ENCODE measurements at regions not wholly inside any gene's neighbourhood (a gene's known extent, or its start where the extent isn't known, plus 50 kb on each side); places are given as distances from the start of the nearest gene placed in this dataset.

DNA sequence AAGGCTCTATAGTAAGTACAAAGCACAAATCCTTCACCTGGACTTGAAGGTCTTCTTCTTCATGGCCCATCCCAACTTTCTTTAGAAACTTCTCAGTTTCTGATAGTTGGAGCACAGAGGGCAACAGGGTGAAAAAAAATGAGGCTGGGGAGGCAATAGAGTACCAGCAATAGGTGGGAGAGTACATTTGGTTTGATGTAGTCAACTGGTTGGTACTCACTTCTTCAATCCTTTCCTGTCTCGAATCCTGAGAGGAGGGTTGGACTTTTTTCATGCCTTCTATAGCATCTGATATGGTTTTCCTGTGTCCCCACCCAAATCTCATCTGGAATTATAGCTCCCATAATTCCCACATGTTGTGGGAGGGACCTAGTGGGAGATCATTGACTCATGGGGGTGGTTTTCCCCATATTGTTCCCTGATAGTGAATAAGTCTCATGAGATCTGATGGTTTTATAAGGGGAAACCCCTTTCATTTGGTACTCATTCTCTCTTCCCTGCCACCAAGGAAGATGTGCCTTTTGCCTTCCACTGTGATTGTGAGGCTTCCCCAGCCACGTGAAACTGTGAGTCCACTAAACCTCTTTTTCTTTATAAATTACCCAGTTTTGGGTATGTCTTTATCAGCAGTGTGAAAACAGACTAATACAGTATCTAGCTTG, 75.9 kb upstream of the LCLAT1 start:
- DNase-seq (ENCODE audit: low read depth in 2 of 2): no peak

DNA sequence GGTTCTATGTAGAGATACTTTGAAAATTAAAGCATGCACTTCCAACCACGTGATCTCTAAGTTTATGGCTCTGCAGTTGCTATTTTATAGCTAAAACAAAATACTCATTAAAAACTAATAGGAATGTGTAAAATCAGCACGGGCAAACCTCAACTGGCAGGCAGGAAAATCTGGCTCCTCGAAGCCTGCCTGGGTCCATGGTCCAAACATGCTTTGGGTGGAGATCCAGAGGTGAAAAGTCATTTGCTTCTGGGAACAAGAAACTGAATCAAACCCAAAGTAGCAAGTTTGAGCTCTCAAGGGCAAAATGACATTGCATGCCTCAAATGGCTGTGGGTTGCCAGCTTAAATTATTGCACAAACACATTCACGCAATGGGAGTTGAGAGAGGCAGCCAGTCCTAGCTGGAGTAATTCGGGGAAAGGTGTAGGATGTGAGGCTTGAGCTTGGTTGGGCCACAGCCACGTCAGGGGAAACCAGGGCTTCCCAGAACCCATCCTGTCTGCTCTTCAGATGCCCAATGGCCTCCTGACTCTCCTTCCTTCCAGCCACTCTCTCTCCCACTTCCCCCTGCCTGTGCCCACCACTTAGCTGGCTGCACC, 75.2 kb upstream of the LCLAT1 start:
- no peak for DNase-seq (ENCODE audit: low read depth in 2 of 2)

DNA sequence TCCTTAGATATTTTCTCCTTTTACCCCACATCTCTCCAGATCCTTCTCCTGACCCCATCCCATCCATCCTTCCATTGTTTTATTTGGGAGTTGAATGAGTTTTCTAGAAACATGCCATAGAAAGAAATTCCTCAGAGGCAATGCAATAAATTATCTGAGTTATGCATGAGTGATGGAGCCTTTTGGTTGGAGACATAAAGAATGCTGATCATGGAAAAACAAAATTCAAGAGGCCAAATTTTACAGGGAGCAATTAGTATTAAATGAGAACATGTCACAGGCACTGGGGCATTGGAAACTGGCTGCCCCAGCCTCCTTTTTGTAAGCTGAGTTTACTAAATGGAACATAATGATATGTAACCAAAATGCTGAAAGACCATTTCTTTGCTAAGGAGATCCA, 74.2 kb upstream of the LCLAT1 start:
- no peak for DNase-seq (ENCODE audit: low read depth in 2 of 2)

DNA sequence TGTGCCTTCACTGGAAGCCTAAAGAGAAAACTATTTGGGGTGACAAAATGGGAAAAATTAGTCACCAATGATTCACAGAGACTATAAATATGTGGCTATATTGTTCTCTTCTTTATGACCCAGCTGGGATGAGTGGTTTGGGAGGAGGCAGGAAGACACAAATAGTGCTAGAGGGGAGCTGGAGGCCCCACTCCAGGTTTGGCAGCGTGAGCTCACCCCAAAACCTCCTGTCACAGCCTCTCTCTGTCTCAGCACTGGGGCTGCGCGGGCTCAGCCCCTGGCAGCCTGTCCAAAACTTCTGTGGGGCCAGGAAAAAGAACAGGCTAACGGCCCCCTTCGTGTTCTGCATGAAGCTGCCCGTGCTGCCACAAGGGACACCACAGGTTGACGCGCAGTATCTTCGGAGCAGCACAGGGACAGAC, 73.2 kb upstream of the LCLAT1 start:
- DNase-seq (ENCODE audit: low read depth in 2 of 2): no peak

DNA sequence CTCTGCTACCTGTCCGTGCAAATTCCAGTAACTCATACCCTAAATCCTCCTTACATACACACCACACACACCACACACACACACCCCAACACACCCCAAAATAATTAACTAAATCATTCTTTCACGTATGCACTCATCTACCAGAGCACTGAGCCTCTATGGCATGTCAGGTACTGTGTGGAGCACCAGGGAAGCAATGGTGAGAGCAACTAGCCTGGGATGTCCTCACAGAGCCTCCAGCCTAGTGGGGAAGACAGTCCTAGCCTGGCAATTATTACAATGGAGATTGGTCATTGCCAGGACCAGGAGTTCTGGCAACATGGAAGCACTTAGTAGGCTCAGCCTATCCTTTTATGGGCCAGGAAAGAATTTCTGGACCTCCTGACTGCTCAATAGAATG, 72.7 kb upstream of the LCLAT1 start:
- no peak for DNase-seq (ENCODE audit: low read depth in 2 of 2)

DNA sequence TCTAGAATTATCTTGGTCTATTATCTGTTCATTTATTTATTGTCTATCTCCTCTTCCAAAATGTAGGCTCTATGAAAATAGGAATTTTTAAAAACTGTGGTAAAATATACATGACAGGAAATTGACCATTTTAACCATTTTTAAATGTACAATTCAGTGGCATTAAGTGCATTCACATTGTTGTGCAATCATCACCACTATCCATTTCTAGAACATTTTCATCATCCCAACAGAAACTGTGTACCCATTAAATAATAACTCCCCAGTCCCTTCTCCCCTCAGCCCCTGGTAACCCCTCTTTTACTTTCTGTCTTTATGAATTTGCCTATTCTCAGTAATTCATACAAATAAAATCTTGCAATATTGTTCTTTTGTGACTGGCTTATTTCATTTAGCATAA, 71.1 kb upstream of the LCLAT1 start:
- DNase-seq (ENCODE audit: low read depth in 2 of 2): no peak

DNA sequence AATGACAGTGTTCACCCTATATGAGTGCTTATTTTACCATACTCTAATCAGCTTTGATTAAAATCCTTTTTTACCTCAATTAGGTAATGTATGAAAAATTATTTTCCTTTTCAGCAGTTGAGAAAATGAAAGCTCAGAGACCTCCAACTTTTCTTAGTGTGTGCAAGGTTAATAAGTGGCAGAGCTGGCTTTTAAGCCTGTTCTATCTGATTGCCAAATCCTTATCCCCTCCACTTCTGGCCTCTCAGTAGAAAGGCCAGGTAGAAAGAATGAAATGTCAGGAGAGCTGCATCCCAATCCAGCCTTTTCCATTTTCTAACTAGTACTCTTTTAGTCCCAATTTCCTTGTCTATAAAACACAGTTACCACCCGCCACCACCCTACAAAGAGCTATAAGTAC, 67.6 kb upstream of the LCLAT1 start:
- DNase-seq (ENCODE audit: low read depth in 2 of 2): no peak

DNA sequence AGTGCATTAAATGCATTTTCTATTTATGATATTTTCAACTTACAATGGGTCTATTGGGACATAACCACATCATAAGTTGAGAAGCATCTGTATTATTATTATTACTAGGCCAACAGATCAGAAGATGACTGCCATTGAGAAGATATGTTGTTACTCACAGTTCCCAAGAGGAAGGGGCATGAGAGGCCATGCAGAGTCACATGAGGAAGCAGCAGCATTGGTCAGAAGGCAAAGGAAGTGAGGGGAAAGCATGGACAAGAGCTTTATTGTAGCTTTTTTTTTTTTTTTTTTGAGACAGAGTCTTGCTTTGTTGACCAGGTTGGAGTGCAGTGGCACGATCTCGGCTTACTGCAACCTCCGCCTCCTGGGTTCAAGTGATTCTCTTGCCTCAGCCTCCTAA, 66.2 kb upstream of the LCLAT1 start:
- DNase-seq (ENCODE audit: low read depth in 2 of 2): no peak

DNA sequence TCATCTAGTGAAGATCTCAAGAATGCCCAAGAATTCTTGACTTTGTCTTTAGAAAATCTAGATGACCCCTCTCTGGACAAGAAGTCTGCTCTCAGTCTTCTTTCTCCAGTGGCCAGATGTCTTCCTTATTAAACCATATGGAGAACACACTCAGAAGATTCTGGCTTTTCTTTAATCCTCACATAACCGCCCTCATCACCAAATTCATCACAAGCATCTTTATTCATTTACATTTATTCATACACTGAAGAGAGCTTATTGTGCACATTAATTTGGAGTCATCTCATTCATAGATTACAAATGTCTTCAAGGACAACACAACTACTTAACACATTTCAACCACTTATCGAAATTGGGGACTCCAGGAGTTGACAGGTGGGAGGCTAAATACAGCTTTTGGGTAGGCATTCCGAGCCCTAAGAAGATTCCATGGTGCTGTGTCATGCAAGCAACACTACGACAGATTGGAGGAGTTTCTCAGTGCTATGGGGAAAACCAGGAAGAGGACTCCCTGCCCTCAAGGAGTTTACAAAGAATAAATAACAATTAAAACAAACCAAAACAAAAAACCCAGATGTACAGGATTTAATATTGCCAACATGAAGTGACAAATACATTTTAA, 64.8 kb upstream of the LCLAT1 start:
- no peak for DNase-seq (ENCODE audit: low read depth in 2 of 2)

DNA sequence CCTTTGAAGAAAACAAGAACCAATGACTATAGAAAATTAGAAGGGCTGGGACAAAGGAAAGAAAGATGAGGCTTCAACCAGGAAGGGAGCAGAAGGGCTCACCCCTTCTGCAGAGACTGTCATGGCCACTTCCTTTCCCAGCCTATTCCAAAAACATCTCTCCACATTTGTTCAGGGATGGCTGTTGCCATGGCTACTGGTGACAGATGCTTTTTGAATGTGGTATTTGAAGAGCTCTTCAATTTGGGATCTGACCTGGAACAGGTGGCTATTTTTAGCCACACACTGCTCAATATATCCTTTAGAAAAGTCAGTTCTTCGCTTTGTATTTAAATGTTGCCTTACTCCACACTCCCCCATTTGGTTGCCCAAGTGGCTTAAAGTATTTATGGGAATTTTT, 64.1 kb upstream of the LCLAT1 start:
- DNase-seq (ENCODE audit: low read depth in 2 of 2): no peak

DNA sequence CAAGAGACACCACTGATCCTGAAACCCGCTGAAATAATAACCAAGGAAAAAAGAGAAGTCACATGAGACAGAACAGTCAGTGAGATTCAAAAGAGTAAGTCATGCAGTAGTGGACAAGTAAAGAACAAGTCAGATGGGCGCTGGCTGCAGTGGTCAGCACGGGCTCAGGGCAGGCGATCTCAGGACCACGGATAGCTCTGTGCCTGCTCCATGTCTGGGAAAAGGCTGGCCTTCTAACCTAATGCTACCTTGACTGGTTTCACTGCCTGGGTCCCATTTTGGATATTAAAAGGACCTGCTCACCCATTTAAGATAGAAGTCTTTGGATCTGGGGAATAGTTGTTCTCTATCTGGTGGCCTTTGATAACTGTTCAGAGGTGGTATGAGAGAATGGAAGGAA, 61.7 kb upstream of the LCLAT1 start:
- no peak for DNase-seq (ENCODE audit: low read depth in 2 of 2)

DNA sequence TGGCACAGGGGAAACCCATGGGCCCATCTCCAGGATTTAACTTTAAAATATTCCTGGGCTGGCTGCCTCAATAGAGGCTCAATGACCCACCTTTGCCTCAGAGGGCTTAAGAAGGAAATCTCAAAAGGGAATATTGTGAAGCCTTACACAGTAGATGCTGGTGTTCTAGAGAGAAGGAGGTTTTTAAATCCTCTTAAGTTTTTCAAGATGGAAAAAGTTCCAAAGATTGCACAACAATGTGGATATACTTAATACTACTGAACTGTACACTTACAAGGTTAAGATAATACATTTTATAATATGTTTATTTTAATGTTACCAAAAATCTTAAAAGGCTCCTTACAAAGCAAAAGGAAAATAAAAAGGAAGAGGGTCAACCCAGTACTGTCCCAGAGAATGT, 54.9 kb upstream of the LCLAT1 start:
- no peak for DNase-seq (ENCODE audit: low read depth in 2 of 2)

DNA sequence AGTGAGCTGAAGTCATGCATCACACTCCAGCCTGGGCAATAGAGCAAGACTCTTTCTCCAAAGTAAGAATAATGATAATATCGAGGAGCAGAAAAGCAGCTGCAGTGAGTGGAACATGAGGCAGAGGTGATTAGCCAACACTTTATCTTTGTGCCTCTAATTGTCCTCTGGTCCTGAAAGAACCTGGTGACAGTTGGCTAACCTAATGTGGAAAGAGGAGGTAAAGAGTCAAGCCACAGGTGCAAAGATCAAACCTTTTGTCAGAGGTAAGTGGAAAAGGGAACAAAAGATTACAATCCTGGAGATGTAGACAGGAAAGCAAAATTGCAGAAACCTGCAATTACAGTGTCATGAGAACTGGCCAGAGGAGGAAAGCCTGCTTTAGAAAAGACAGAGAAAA, 53.5 kb upstream of the LCLAT1 start:
- DNase-seq (ENCODE audit: low read depth in 2 of 2): no peak

DNA sequence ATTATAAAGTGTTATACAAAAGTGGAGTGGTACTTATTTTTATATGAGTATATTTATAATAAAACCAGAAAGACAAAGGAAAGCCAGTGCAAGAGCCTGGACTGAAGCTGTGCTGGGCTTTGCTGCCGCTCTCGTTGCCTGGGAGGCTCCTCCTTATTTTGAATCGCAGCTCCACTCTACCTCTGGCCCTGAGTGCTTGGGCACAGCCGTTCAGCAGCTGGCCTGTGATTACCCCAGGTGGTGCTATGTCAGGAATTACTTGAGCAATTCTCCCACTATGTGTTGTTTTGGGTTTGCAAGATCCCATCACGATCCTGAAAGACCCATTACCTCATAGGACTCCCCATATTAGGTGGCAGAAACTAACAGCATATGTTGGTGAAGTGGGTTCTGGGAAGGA, 53.0 kb upstream of the LCLAT1 start:
- no peak for DNase-seq (ENCODE audit: low read depth in 2 of 2)

DNA sequence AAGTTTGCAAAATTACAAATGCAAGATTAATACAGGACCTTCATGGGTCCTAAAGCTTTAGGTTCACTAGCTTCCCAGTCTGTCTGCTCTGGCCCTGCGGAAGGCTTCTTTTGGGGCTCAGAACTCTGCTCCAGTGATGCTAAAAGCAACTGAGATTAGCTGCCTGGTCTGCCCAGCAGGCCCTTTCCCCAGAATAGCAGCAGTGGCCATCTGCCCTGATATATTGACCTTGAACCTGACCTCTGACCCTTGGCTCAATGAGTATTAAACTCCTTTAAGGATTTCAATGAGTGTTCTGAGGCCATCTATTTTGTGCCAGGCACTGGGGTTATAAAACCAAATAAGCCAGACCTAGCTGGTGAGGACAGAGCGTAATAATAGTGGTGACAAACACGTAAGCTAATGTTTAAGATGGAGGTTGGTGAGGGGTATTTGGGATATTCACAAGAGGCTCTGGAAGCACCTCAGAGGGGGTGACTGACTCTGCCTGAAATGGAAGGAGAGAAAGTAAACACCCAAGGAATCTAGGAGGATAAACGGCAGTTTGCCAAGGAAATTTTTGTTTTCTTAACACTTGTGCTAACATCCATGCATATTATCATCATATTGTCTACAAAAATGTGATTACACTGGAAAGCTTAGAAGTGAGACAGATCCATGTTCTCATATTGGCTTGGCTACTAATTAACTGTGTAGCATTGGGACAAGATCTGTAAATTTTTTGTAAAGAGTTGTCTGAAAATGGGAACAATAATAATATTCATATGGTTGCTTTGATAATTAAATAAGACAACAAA, 50.4 kb upstream of the LCLAT1 start:
- DNase-seq (ENCODE audit: low read depth in 2 of 2): no peak
